SH-SY5Y (cell line): ENCODE measurements at regions not wholly inside any gene's neighbourhood (a gene's known extent, or its start where the extent isn't known, plus 50 kb on each side); places are given as distances from the start of the nearest gene placed in this dataset.

Source experiments
- GATA2 ChIP-seq: IDR thresholded peaks from 2 replicates; pipeline ENCODE4 v1.6.1; 2011; ENCODE audit warnings: mild to moderate bottlenecking, low read depth, low read length
- GATA3 ChIP-seq: IDR thresholded peaks from 2 replicates; pipeline ENCODE4 v1.6.1; 2011; ENCODE audit warnings: low read depth, mild to moderate bottlenecking, low read length, moderate library complexity

DNA sequence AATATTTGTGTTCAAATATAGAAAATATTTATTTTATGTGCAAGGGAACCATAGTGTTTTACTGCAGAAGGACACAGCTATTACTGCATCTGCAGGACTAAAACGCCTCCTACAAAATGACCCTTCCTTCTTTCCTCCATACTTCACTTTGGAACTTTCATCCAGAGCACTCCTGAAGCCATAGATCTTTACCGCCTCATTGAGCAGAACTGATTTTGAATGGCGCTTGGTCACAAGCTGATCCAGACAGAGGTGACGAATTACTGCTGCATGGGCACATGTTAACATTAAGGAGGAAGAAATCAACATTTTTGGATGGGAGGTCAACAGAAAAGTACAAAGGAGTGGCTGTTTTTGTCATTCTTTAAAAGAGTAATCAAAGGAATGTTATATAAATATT, 931.6 kb downstream of the NCAM2 start:
- no peak for TF ChIP-seq GATA2
- no peak for TF ChIP-seq GATA3
